NCI-H2107 treated with DMSO at 0.1 percent for 48 hours (cell line): ENCODE measurements at regions not wholly inside any gene's neighbourhood (a gene's known extent, or its start where the extent isn't known, plus 50 kb on each side); places are given as distances from the start of the nearest gene placed in this dataset.

Experiments used
- DNase-seq: peaks from one replicate; lab custom pipeline; 2025; ENCODE audit not compliant: unreplicated experiment; lab: John Stamatoyannopoulos, UW

DNA sequence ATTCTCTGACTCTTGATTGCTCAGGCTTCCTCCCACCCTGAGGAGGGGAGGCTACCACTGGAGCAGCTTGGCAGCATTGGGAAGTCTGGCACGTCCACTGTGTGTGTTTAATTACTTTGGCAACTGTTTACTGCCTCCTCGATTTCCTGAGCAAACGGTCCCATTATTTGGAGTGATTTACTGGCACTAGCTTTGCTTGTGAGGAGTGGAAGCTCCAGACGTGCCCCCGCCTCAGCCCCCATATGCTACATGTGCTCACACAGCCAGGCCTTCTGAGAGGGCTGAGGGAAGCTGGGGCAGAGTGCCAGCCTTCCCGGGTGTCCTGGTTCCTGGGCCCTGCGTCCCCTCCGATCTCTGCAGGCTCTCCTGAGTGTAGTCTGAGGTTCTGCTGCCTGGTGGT is 306.2 kb downstream of the PTPRU start:
- DNase-seq: no peak

DNA sequence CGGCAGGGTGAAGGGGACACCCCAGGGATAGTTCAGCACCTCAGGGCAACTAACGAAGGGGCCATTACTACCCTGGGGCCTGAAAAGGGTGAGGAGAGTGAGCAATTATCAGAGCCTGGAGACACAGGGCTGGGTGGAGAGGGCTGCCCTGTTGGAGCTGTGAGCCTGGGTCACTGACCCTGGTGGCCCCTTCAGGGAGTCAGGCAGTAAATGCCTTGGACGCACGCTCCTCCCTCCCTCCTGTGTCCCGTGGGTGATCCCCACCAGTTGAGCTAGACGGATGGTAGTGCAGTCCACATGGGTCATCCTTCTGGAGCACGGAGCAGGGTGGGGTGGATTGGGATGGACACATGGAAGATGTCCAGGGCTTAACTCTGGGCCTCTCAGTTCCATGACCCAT is 305.3 kb downstream of the PTPRU start:
- no peak for DNase-seq

DNA sequence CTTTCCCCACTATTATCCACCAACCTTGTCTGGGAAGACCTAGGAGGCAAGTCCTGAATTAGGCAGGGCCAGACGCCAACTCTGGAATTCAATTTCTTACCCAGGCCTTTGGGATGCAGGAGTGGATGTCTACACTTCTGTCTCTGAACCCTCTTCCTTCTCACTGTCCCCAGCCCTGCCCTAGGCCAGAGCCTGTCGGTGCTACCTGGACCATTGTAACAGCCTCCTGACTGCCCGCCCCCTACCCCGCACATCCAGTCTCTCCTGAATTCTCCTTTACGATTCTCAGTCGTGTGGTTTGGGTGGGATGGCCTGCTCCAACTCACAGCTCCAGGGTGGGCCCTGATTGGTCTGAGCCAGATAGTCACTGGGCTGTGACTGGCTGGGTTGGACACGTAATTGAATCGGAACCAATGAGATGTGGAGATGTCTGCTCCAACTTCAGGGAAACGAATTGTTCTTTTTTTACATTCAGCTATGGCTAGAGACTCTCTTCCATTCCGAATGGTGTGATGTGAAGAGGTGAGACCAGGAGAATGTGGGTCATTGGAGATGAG is 304.6 kb downstream of the PTPRU start:
- DNase-seq: no peak

DNA sequence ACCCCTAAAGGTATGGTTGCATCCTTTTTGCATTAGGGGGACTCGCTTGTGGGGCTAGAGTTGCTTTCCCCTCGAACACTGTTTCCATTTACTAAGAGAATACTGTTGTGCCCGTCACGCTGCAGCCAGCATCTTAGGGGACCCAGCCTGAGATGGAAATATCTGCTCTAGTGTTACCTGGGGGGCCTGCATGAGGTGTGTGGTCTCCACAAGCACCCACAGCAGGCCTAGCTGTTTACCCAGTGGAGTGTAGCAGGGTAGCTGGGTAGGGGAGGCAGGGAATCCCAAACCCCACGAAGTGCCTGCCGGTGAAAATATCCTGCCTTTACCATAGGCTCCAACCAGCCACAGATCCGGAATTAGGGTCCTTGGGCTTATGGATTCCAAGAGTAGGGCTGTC is 303.6 kb downstream of the PTPRU start:
- no peak for DNase-seq

DNA sequence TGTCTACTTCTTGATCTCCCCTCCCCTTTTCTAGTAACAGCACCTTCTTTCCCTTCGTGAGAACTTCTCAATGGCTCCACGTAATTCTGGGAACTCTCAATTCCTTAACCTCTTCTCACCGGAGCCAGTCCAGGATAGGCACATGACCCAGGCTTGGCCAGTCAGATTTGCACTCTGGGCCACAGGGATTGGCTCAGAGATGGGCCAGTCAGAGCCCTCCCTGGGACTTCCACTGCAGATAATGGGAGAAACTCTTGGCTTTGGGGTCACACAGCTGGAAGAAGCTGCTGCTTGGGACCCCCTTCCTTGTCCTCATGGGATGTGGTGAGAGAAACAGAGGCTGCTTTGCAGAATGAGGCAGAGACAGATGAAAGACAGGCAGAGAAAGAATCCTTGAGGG is 302.3 kb downstream of the PTPRU start:
- no peak for DNase-seq

DNA sequence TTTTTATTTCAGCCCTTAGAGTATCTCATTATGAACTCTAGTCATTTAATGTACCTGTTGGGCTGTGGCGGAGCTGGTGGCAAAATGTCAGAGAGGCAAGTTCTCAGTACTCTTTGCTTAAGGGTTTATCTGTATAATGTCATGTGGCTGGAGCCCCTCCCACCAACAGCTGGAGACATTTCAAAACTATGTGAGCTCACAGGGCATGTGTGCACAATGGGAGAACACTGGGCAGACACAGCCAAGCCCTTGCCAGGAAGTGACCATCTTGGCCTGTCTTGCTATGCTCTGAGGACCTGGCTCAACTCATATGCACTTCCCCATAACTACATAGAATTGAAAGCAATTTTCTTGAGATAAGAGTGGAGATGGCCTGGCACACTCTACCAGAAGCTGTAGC is 296.4 kb downstream of the PTPRU start:
- DNase-seq: no peak

DNA sequence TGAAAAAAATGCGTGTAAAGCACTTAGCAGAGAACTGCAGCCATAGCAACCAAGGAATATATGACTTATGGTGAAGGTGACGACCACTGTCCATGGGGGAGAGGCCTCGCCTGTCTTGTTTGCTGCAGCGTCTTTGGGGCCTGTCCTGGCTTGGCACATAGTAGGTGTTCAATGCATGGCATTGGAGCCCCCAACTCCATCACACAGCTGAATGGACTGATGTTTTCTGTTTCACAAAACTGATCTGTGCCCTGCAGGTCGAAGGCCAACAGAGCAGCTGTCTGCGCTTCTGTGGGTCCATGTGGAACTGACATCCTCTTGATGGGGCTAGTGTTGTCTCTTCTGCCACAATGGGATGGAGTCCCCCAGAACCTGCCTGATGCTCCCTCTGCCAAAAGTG is 296.0 kb downstream of the PTPRU start:
- DNase-seq: no peak

DNA sequence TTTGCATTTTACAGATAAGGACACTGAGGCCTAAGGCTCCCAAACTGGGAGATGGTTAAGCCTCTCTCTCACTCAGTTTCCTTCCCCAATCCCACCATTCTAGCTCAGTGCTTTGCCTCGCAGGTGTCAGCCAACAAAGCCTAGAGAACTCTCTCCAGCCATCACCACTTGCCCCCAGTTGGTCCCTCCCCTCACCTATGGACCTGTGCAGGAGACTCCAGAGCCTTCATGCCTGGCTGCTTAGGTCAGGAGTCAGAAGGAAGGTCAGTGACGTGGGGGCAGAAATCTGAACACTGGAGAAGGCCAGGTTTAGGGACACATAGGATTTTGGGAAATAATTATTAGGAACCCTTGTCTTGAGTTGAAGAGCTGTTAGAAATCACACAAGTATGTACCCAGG is 295.3 kb downstream of the PTPRU start:
- DNase-seq: no peak

DNA sequence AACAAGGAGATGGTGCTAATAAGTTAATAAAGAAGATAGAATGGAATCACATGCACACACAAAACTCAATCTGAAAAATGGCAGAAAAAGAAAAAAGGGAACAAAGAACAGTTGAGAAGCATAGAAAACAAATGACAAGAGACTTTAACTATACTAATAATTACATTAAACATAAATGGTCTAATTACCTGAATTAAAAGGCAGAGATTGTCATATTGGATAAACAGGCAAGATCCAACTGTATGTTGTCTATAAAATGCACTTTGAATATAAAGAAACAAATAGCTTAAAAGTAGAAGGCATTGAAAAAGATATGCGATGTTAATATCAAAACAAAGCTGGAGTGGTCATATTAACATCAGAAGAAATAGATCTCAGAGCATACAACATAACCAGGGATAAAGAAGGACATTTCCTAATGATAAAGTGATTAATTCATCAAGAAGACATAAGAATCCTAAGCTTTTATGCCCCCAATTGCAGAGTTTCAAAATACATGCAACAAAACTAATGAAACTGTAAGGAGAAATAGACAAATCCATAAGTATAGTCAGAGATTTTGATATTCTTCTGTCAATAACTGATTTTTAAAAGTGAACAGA is 293.5 kb downstream of the PTPRU start:
- DNase-seq: no peak

DNA sequence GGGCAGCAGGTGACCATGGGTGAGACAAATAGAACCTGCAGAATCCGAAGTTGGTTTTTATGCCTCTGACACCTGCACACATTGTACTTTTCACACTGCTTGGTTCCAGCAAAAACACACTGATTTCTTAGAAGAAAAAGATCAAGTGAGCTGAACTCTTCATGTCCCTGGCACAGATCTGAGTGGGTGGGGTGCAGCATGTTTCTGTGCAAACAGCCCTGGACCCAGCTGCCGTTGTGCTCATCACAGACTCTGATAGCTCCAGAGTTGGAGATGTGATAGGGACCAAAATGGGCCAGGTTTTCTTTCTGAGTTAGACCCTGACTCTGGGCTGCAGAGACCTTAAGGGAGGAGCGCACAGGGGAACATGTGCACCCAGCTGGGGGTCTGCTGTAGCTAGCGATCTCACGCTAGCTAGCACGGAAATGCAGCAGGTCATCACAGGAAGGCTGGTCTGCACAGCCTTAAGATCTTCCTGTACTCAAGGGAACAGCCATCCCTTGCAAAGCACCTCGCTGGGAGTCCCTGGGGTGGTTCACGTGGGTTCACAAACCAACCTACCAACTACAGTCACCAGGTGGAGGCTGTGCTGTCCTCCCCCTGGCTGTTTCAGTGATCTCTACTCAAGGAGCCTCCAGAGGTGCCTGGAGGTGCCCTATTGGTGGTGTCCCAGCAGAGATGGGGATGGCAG is 291.1 kb downstream of the PTPRU start:
- DNase-seq: no peak

DNA sequence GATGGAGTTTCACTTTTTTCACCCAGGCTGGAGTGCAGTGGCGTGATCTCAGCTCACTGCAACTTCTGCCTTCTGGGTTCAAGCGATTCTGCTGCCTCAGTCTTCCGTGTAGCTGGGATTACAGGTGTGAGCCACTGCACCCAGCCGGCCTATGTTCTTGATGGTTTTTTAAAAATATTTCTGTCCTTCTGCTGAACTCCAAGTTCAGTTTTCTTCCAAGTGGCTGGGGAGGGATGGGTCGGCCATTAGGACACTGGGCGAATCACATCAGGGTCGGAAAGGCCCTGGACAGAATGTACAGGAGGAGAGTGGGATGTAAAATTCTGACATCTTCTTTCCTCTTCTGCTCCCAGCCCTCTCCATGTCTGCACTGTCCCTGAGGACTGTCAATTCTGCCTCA is 289.6 kb downstream of the PTPRU start:
- no peak for DNase-seq

DNA sequence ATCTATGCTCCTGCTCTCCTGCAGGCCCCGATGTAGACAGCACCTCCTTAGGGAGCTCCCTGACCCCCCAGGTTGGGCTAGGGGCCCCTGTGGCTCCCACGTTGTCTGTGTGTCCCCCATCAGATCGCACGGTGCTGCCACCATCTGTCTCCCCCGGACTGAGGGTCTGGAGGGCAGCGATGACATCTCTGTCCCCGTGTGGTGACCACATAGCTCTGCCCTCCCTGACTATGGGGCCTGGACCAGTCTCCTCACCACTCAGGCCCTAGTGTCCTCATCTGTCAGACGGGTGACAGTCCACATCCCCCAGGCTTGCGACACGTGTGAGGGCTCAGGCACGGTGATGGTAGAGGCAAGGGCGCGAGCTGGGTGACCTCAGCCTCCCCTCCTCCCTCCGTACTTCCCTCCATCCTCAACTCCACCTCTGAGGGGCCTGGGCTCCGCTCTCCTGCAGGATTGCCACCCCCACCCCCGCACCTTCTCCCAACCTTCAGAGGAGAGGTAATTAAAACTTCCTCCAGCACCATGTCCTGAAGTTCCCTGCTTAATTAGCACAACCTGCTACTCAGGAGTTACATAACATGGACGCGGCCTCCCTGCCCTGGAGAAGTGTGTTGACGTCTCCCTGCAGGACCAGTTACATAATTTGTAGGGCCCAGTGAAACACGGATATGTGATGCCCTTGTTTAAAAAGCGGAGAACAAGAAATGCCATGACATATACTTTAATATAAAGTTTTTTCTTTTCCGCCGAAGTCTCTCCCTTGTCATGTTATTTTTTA is 288.2 kb downstream of the PTPRU start:
- DNase-seq: no peak

DNA sequence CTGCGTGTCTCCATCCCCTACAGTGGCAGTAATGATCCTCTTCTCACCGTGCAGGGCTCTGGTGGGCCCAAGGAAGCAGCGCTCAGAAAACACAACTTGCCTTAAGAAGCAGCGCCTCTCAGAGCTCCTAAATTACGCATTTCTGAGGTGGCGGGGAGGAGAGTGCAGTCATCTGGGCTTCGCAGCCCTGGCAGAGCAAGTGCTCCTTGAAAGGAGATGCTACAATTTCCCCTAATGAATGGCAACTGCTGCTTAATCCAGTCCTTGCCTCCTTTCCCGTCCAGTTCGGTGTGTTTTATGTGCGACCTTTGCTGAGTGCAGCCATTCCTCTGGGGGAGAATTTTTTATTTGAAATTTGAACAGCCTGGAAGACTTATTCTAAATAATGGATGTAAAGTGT is 287.3 kb downstream of the PTPRU start:
- no peak for DNase-seq

DNA sequence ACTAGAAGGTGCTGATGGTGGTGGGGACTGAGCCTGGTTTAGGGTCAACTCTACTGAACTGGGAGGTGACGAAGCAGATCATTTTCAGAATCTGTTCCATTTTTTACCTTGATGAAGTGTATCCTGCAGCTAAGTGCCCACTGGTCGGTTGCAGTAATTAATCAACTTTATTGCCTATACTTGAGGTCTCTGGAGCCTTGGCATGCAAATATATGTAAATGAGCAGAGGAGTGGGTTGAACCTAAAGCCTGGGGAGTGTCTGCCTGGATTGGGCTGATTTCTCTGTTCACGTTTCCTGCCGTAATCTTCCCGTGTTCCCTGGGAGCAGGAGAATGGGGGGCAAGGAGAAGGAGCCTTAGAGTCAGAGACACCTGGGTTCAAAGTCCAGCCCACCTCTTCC is 286.8 kb downstream of the PTPRU start:
- no peak for DNase-seq

DNA sequence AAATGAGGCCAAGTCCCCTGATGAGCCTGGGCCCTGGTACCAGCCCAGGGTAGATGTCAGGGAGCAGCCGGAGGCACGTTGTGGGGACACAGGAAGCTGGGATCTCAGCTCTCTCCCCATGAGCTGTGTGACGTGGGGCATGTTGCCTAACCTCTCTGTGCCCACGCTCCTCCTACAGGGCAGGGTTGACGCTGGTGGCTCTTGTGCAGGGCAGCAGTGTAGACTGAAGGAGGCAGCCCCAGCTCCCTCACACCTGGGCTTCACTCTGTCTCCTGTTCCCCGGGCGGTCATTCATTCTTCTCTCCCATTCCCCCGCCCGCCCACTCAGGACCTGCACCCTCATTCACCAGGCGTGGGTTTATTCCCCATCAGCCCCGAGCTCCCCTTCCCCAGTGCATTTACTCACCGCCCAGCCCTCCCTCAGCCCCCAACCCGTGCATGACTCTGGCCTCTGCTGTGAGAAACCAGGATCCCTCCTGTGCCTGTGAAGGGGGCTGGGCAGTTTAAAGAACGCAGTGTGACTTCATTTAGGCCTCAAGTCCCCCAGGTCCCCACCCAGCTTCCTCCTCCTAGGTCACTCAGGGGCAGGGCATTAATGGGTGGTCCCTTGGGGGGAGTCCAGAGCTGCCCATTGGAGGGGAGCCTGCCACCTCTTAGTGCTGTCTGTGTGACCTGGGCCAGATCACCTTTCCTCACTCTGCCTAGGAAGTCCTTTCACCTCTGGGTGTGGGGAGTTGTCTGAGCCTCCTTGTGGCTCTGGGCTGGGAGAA is 285.7 kb downstream of the PTPRU start:
- no peak for DNase-seq

DNA sequence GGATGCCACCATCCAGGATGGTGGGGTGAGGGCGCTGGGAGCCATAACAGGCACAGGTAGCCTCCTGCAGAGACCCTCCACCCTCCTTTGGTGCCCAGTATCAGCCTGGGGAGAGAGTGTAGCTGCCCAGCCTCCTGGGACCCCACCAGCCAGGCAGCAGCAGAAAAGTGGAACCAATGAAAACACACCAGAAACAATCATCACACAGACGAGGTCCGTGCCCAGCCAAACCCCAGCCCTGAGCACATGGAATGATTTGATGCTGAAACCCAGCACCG is 285.1 kb downstream of the PTPRU start:
- no peak for DNase-seq

DNA sequence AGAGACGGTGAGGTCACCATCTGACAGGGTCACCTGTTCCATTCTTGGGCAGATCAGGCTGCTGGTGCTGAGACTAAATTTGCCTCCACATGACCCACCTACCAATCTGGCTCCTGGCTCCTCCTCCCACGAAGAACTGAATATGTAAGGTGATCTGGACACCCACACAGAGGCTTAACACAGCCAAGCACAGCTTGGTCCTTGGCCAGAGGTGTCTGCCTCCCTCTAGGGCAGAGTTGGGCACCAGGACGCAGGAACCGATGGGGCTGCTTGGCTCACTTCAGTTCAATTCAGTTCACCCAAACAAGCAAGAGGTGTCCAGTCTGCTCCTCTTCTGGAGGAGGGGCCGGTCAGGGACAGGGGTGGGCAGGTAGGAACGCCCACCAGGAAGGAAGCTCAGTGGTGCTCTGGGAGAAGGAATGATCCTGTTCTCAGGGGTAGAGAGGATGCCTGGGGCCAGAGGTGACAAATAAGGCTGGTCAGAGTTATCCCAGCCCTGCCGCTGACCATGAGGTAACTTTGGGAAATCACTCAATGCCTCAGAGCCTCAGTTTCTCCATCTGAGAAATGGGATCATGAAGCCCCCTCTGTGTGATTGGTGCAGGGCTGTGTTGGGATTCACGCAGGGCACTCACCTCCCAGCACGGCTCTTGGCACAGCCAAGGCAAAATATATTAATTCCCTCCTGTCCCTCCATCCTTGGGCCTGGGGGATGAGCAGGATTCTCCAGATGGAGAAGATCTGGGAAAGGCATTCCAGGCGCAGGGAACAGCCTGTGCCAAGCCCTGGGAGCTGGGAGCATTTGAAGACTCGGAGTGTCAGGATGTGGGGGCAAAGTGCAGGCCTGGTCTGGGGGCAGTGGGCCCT is 284.5 kb downstream of the PTPRU start:
- DNase-seq: no peak

DNA sequence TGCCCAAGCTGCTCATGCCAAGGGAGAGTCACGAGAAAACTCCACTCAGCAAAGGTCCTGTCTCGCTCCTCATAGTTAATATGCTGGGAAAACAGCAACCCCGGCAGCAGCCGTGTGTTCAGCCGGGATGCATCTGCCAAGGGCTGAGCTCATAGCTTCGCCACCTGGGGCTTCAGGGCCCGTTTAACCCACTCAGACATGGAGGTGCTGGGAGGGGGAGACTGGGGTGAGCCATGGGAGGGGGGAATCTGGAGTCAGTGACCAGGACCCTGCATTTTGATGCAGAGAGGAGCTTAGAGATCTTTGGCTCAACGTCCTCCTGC is 283.4 kb downstream of the PTPRU start:
- no peak for DNase-seq

DNA sequence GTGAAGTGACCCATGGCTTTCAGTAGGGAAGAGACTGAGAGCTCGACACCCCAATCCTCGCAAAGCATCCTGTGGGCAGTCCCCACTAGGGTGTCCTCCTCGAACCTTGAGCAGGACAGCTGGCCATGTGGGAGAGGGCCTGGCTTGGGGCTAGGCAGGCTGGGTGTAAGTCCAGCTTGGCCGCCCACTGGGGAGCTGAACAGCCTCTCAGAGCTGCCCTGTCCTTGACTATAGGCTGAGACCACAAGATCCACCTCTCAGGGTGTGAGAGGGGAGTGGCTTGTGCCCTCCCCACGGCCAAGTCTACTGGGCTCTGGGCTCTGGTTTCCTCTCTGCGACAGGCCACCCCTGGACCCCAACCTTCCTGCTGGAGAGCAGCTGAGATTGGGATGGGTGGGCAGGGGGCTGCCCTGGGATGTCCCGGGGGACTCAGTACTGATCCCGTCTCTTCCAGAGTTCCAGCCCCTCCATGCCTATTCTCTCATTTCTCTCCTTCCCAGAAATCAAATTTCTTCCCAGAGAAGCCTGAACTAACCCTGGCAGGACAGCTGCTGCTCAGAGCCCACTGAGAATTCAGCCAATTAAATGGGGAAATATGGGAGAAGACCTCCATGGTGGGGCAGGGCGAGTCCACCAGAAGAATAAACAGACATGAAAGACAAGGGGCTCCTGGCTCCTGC is 282.9 kb downstream of the PTPRU start:
- no peak for DNase-seq

DNA sequence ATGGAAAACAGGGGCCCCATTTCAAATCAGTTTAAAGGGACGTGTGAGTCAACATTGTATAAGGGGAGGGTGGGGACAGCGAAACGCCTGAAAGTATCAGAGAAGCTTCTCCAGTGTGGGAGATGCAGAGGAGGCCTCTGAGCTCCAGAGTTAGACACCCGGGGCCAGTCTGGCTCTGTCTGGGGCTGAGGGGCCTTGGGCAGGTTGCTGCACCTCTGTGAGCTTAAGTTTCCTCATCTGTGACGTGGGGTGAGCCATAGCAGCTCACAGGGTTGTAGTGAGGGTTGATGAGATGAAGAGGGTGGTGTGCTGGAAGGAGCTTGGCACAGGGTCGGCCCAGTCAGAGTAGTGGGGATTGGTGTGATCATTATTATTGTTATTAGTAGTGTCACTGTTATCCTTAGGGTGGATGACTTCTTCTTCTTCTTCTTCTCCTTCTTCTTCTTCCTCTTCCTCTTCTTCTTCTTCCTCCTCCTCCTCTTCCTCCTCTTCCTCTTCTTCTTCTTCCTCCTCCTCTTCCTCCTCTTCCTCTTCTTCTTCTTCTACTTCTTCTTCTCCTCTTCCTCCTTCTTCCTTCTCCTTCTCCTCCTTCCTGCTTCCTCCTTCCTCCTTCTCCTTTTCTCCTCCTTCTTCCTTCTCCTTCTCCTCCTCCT is 282.0 kb downstream of the PTPRU start:
- DNase-seq: no peak
